Astrocyte (in vitro differentiated cells and primary cell): ENCODE measurements at regions not wholly inside any gene's neighbourhood (a gene's known extent, or its start where the extent isn't known, plus 50 kb on each side); places are given as distances from the start of the nearest gene placed in this dataset.
"Not testable (repeated sequence)": the region's sequence is repeated elsewhere in the genome, so short reads cannot be mapped to it uniquely, and the experiment has no call there.

ENCODE experiments used
- EZH2 ChIP-seq: IDR thresholded peaks from 2 replicates; pipeline ENCODE4 v1.6.1; 2012; ENCODE audit warnings: mild to moderate bottlenecking, low read length, inconsistent platforms; ENCODE audit not compliant: insufficient read depth
- TF ChIP-seq, protein P1 (sequence below): IDR thresholded peaks from 2 replicates; pipeline ENCODE4 v1.5.1; 2011; ENCODE audit warnings: low read depth, mild to moderate bottlenecking, inconsistent platforms, low read length, moderate library complexity; ENCODE audit not compliant: insufficient read depth

DNA sequence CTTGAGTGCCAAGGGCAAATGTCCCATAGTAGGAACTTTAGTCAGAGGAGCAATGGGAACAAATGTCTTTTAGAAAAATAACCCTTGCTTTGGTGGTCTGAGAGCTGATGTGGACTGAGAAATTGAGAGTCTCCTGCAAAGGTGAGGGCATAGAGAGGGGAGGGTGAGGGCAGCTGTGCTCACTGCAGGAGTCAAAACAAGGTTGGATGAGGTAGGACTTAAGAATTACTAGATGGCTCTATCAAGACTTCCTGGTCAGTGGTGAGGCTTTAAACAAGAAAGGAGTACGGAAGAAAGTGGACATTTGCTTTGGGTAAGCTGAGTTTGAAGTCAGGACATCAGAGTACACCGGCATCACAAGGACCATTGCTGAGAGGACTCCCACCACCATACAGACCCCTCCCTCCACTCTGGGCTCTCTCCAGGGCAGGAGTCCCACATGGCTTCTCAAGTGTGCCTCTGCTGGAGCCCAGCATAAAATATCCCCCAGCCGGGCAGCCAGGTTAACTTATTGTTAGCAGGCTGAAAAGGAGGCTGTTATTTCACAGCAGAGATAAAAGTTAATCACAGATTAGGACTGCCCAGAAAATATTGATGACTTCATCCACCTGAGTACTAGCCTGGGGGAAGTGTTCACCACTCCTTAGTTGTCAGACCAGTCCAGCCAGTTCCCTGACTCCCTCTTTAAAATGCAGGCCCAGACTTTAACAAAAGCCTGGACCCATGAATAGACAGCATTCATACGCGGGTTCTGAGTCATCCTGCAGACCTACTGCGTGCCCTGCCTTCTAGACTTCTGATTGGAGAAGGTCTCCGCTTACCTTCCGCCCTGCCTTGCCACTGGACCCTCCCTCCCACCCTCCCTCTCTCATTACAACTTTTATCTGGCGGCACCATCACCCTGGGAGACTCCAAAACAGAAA lies 167.2 kb downstream of the BCL2L11 start:
- TF ChIP-seq, protein P1, sequence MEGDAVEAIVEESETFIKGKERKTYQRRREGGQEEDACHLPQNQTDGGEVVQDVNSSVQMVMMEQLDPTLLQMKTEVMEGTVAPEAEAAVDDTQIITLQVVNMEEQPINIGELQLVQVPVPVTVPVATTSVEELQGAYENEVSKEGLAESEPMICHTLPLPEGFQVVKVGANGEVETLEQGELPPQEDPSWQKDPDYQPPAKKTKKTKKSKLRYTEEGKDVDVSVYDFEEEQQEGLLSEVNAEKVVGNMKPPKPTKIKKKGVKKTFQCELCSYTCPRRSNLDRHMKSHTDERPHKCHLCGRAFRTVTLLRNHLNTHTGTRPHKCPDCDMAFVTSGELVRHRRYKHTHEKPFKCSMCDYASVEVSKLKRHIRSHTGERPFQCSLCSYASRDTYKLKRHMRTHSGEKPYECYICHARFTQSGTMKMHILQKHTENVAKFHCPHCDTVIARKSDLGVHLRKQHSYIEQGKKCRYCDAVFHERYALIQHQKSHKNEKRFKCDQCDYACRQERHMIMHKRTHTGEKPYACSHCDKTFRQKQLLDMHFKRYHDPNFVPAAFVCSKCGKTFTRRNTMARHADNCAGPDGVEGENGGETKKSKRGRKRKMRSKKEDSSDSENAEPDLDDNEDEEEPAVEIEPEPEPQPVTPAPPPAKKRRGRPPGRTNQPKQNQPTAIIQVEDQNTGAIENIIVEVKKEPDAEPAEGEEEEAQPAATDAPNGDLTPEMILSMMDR, result not testable (repeated sequence)
- not testable (repeated sequence) for TF ChIP-seq EZH2
